MM.1S (cell line): ENCODE measurements at regions not wholly inside any gene's neighbourhood (a gene's known extent, or its start where the extent isn't known, plus 50 kb on each side); places are given as distances from the start of the nearest gene placed in this dataset.
"Not testable (repeated sequence)": the region's sequence is repeated elsewhere in the genome, so short reads cannot be mapped to it uniquely, and the experiment has no call there.

Source experiments
- DNase-seq: peaks from one replicate; pipeline ENCODE4 v3.0.0-alpha.2; 2015
- H2AFZ ChIP-seq: fragments of 300-600 bp; sonication (generic); 2 replicates; pipeline ENCODE4 v1.6.0; 2016; ENCODE audit warnings: antibody characterized with exemption, low read length
- H3F3A ChIP-seq: fragments of 300-600 bp; sonication (generic); 2 replicates; pipeline ENCODE4 v1.6.1; 2016; ENCODE audit warnings: mild to moderate bottlenecking, antibody characterized with exemption, low read length, moderate library complexity, mixed read lengths; ENCODE audit not compliant: insufficient read depth
- H3K27ac ChIP-seq: fragments of 300-600 bp; sonication (generic); 2 replicates; pipeline ENCODE4 v1.5.1; 2016; ENCODE audit warnings: mild to moderate bottlenecking, low read length
- H3K27me3 ChIP-seq: fragments of 300-600 bp; sonication (generic); replicated peaks from 2 replicates; pipeline ENCODE4 v1.6.0; 2016; ENCODE audit warnings: low read length; ENCODE audit not compliant: insufficient read depth
- H3K36me3 ChIP-seq: fragments of 300-600 bp; sonication (generic); replicated peaks from 2 replicates; pipeline ENCODE4 v1.6.1; 2016; ENCODE audit warnings: mild to moderate bottlenecking, low read length, mixed read lengths; ENCODE audit not compliant: insufficient read depth
- H3K4me1 ChIP-seq: fragments of 300-600 bp; sonication (generic); 2 replicates; pipeline ENCODE4 v1.6.1; 2016; ENCODE audit warnings: low read length, mixed read lengths
- H3K4me2 ChIP-seq: fragments of 300-600 bp; sonication (generic); 2 replicates; pipeline ENCODE4 v1.6.0; 2016; ENCODE audit warnings: low read depth, low read length
- H3K4me3 ChIP-seq: fragments of 300-600 bp; sonication (generic); 2 replicates; pipeline ENCODE4 v1.5.1; 2016; ENCODE audit warnings: low read length, mixed read lengths
- H3K79me2 ChIP-seq: fragments of 300-600 bp; sonication (generic); 2 replicates; pipeline ENCODE4 v1.6.1; 2016; ENCODE audit warnings: mixed run types, low read length, mixed read lengths
- H3K9ac ChIP-seq: fragments of 300-600 bp; sonication (generic); 2 replicates; pipeline ENCODE4 v1.6.1; 2016; ENCODE audit warnings: low read length, mixed read lengths
- H3K9me2 ChIP-seq: fragments of 300-600 bp; sonication (generic); replicated peaks from 2 replicates; pipeline ENCODE4 v1.6.1; 2016; ENCODE audit warnings: mild to moderate bottlenecking, low read length, mixed read lengths; ENCODE audit not compliant: insufficient read depth
- H3K9me3 ChIP-seq: fragments of 300-600 bp; sonication (generic); replicated peaks from 2 replicates; pipeline ENCODE4 v1.6.1; 2016; ENCODE audit warnings: mild to moderate bottlenecking, low read length, mixed read lengths; ENCODE audit not compliant: insufficient read depth
- H4K20me1 ChIP-seq: fragments of 300-600 bp; sonication (generic); 2 replicates; pipeline ENCODE4 v1.6.1; 2016; ENCODE audit warnings: mild to moderate bottlenecking, low read length, moderate library complexity, mixed read lengths; ENCODE audit not compliant: insufficient read depth
- CTCF ChIP-seq: fragments of 300-600 bp; sonication (generic); IDR thresholded peaks from 2 replicates; pipeline ENCODE4 v1.5.1; 2016; ENCODE audit warnings: antibody characterized with exemption, low read length, mixed read lengths
- EZH2 ChIP-seq: fragments of 300-600 bp; sonication (generic); optimal IDR thresholded peaks from 2 replicates; pipeline ENCODE3; 2017; ENCODE audit warnings: low read depth, mild to moderate bottlenecking, antibody characterized with exemption, low read length, mixed read lengths
- EZH2phosphoT487 ChIP-seq: fragments of 300-600 bp; sonication (generic); IDR thresholded peaks from 2 replicates; pipeline ENCODE4 v1.6.1; 2018; ENCODE audit warnings: antibody characterized with exemption, low read length

DNA sequence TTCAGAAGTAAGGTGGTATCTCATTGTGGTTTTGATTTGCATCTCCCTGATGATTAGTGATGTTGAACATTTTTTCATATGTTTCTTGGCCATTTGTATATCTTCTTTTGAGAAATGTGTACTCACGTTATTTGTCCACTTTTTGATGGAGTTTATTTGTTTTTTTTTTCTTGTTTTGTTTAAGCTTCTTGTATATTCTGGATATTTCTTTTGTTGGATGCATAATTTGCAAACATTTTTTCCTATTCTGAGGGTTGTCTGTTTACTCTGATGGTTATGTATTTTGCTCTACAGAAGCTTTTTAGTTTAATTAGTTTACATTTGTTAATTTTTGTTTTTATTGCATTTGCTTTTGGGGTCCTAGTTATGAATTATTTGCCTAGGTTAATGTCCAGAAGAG is 927.4 kb upstream of the LRFN5 start:
- no peak for TF ChIP-seq EZH2
- TF ChIP-seq CTCF, result no peak
- no peak for TF ChIP-seq EZH2phosphoT487
- no peaks in the 10 kb centered on the region for H3K36me3 ChIP-seq
- no peak overlapping the region for H3K4me2 ChIP-seq
- H3K27me3 ChIP-seq, result no peaks in the 10 kb centered on the region
- no peaks in the 10 kb centered on the region for H3K79me2 ChIP-seq
- H3K27ac ChIP-seq, result no peak overlapping the region
- H3K9me2 ChIP-seq, result no peaks in the 10 kb centered on the region
- H3K9me3 ChIP-seq, result no peaks in the 10 kb centered on the region
- H3K4me1 ChIP-seq, result no peaks in the 10 kb centered on the region
- DNase-seq, result no peak
- no peaks in the 10 kb centered on the region for H4K20me1 ChIP-seq
- H3K9ac ChIP-seq, result no peak overlapping the region
- no peak overlapping the region for H2AFZ ChIP-seq
- no peaks in the 10 kb centered on the region for H3F3A ChIP-seq
- H3K4me3 ChIP-seq, result no peak overlapping the region

GRCh38 chr14:40677206-40677605 is 929.5 kb upstream of the LRFN5 start:
- not testable (repeated sequence) for H3K9ac ChIP-seq, H3K4me2 ChIP-seq, H4K20me1 ChIP-seq, DNase-seq, H3K4me1 ChIP-seq, H3K36me3 ChIP-seq, H3F3A ChIP-seq, H3K27ac ChIP-seq, H3K9me2 ChIP-seq, H3K4me3 ChIP-seq, H3K79me2 ChIP-seq, H2AFZ ChIP-seq, H3K9me3 ChIP-seq, H3K27me3 ChIP-seq

DNA sequence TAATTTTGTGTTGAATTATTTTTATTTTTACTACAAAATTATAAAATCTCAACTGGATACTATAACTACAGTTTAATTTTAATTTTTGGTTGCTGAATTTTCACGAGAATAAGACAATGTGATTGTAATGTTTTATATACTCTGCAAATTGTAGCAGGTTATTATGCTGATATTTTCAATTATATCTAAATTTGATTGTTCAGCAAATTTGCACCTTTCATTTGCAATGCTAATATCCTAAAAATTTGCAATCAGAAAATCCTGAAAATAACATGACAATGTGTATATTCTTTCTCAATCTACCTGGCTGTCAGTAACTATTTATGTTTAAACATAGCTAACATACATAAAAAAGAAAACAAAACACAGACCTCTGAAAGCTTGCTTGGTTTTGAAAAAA is 932.2 kb upstream of the LRFN5 start:
- H3K4me3 ChIP-seq, result no peak overlapping the region
- H3K9me3 ChIP-seq, result no peaks in the 10 kb centered on the region
- no peaks in the 10 kb centered on the region for H4K20me1 ChIP-seq
- TF ChIP-seq EZH2phosphoT487 (no peak), EZH2 (no peak), CTCF (no peak)
- no peaks in the 10 kb centered on the region for H3K9me2 ChIP-seq
- no peaks in the 10 kb centered on the region for H3K27me3 ChIP-seq
- no peak for DNase-seq
- no peaks in the 10 kb centered on the region for H3K4me1 ChIP-seq
- no peak overlapping the region for H3K27ac ChIP-seq
- no peak overlapping the region for H3K9ac ChIP-seq
- H2AFZ ChIP-seq, result no peak overlapping the region
- no peaks in the 10 kb centered on the region for H3K79me2 ChIP-seq
- no peaks in the 10 kb centered on the region for H3F3A ChIP-seq
- H3K36me3 ChIP-seq, result no peaks in the 10 kb centered on the region
- no peak overlapping the region for H3K4me2 ChIP-seq

- no peak overlapping the region for H3K4me3 ChIP-seq
- H4K20me1 ChIP-seq, result no peaks in the 10 kb centered on the region
- TF ChIP-seq EZH2phosphoT487 (no peak), EZH2 (no peak), CTCF (no peak)
- no peaks in the 10 kb centered on the region for H3K4me1 ChIP-seq
- no peaks in the 10 kb centered on the region for H3K9me2 ChIP-seq
- H2AFZ ChIP-seq, result no peak overlapping the region
- H3K36me3 ChIP-seq, result no peaks in the 10 kb centered on the region
- no peaks in the 10 kb centered on the region for H3F3A ChIP-seq
- no peaks in the 10 kb centered on the region for H3K79me2 ChIP-seq
- H3K9ac ChIP-seq, result no peak overlapping the region
- H3K27ac ChIP-seq, result no peak overlapping the region
- no peak for DNase-seq
- no peaks in the 10 kb centered on the region for H3K27me3 ChIP-seq
- H3K9me3 ChIP-seq, result no peaks in the 10 kb centered on the region
- H3K4me2 ChIP-seq, result no peak overlapping the region
These were observed 950.4 kb upstream of the LRFN5 start for GRCh38 chr14:40656311-40656710.
